Astrocyte (in vitro differentiated cells and primary cell): ENCODE measurements at regions not wholly inside any gene's neighbourhood (a gene's known extent, or its start where the extent isn't known, plus 50 kb on each side); places are given as distances from the start of the nearest gene placed in this dataset.

Experiments
- DNase-seq: peaks from one replicate; pipeline ENCODE4 v3.0.0-alpha.2; 2010; ENCODE audit warnings: low read depth
- FAIRE-seq: peaks from 2 replicates; lab custom pipeline; 2011; peaks lifted over from hg19 to GRCh38; lab: Jason Lieb, UNC
- H2AFZ ChIP-seq: 2 replicates; pipeline ENCODE4 v1.6.0; 2012; ENCODE audit warnings: low read depth, low read length, inconsistent platforms
- H3K27ac ChIP-seq: 2 replicates; pipeline ENCODE4 v1.5.1; 2011; ENCODE audit warnings: low read depth, low read length, inconsistent platforms
- H3K27me3 ChIP-seq: 2 replicates; pipeline ENCODE4 v1.6.0; 2011; ENCODE audit warnings: low read length, inconsistent platforms; ENCODE audit not compliant: insufficient read depth
- H3K36me3 ChIP-seq: 2 replicates; pipeline ENCODE4 v1.5.1; 2011; ENCODE audit warnings: low read length, inconsistent platforms; ENCODE audit not compliant: insufficient read depth
- H3K4me1 ChIP-seq: 2 replicates; pipeline ENCODE4 v1.5.1; 2011; ENCODE audit warnings: low read length, inconsistent platforms; ENCODE audit not compliant: insufficient read depth
- H3K4me2 ChIP-seq: 2 replicates; pipeline ENCODE4 v1.6.0; 2012; ENCODE audit warnings: low read length, inconsistent platforms
- H3K4me3 ChIP-seq: 2 replicates; pipeline ENCODE4 v1.5.1; 2011; ENCODE audit warnings: low read depth, mild to moderate bottlenecking, low read length, inconsistent platforms; ENCODE audit not compliant: insufficient read depth
- H3K79me2 ChIP-seq: 2 replicates; pipeline ENCODE4 v1.6.0; 2012; ENCODE audit warnings: mild to moderate bottlenecking, low read length, inconsistent platforms; ENCODE audit not compliant: insufficient read depth
- H3K9ac ChIP-seq: 2 replicates; pipeline ENCODE4 v1.6.0; 2012; ENCODE audit warnings: mild to moderate bottlenecking, low read length, inconsistent platforms
- H3K9me3 ChIP-seq: 2 replicates; pipeline ENCODE4 v1.5.1; 2012; ENCODE audit warnings: low read depth, mild to moderate bottlenecking, low read length, inconsistent platforms; ENCODE audit not compliant: insufficient read depth
- H4K20me1 ChIP-seq: 2 replicates; pipeline ENCODE4 v1.6.0; 2012; ENCODE audit warnings: low read length, inconsistent platforms; ENCODE audit not compliant: insufficient read depth
- H3K27ac Mint-ChIP-seq: one replicate; pipeline ENCODE4 v1.8.0; 2021; ENCODE audit warnings: mild to moderate bottlenecking, mixed read lengths; ENCODE audit not compliant: unreplicated experiment
- H3K27me3 Mint-ChIP-seq: one replicate; pipeline ENCODE4 v1.8.0; 2021; ENCODE audit warnings: low read depth, mixed read lengths; ENCODE audit not compliant: unreplicated experiment
- H3K36me3 Mint-ChIP-seq: one replicate; pipeline ENCODE4 v1.8.0; 2021; ENCODE audit warnings: low read depth, mixed read lengths; ENCODE audit not compliant: unreplicated experiment
- H3K4me1 Mint-ChIP-seq: one replicate; pipeline ENCODE4 v1.8.0; 2021; ENCODE audit warnings: low read depth, mixed read lengths; ENCODE audit not compliant: unreplicated experiment
- H3K4me3 Mint-ChIP-seq: one replicate; pipeline ENCODE4 v1.8.0; 2021; ENCODE audit warnings: mild to moderate bottlenecking, moderate library complexity, mixed read lengths; ENCODE audit not compliant: unreplicated experiment
- H3K9me3 Mint-ChIP-seq: one replicate; pipeline ENCODE4 v1.8.0; 2021; ENCODE audit warnings: mild to moderate bottlenecking, mixed read lengths; ENCODE audit not compliant: unreplicated experiment
- CTCF ChIP-seq: IDR thresholded peaks from 2 replicates; pipeline ENCODE4 v1.5.1; 2011; ENCODE audit warnings: low read depth, mild to moderate bottlenecking, inconsistent platforms, low read length, moderate library complexity; ENCODE audit not compliant: insufficient read depth
- EZH2 ChIP-seq: IDR thresholded peaks from 2 replicates; pipeline ENCODE4 v1.6.1; 2012; ENCODE audit warnings: mild to moderate bottlenecking, low read length, inconsistent platforms; ENCODE audit not compliant: insufficient read depth

GRCh38 chr20:53889411-53890148, 180.8 kb downstream of the BCAS1 start:
- Histone ChIP-seq H3K4me3 (no peak overlapping the region), H3K9me3 (no peaks in the 10 kb centered on the region), H3K27me3 (no peaks in the 10 kb centered on the region), H3K27ac (no peak overlapping the region), H3K36me3 (no peaks in the 10 kb centered on the region), H3K4me2 (no peak overlapping the region), H4K20me1 (no peaks in the 10 kb centered on the region), H3K9ac (no peak overlapping the region), H3K4me1 (peaks cover 16% of the 10 kb centered on the region), H3K79me2 (no peaks in the 10 kb centered on the region), H2AFZ (no peak overlapping the region)
- no peaks in the 10 kb centered on the region for H3K36me3 Mint-ChIP-seq
- no peak for DNase-seq
- FAIRE-seq = no peak
- no peaks in the 10 kb centered on the region for H3K9me3 Mint-ChIP-seq
- TF ChIP-seq CTCF (no peak), EZH2 (no peak)
- no peak overlapping the region for H3K27ac Mint-ChIP-seq
- H3K27me3 Mint-ChIP-seq = no peaks in the 10 kb centered on the region
- no peak overlapping the region for H3K4me3 Mint-ChIP-seq
- H3K4me1 Mint-ChIP-seq = peaks cover 10% of the 10 kb centered on the region

GRCh38 chr20:53888951-53889350, 181.4 kb downstream of the BCAS1 start:
- Histone ChIP-seq H3K9ac (no peak overlapping the region), H2AFZ (no peak overlapping the region), H4K20me1 (no peaks in the 10 kb centered on the region), H3K27ac (no peak overlapping the region), H3K9me3 (no peaks in the 10 kb centered on the region), H3K79me2 (no peaks in the 10 kb centered on the region), H3K27me3 (no peaks in the 10 kb centered on the region), H3K4me2 (no peak overlapping the region), H3K36me3 (no peaks in the 10 kb centered on the region), H3K4me1 (peaks cover 20% of the 10 kb centered on the region), H3K4me3 (no peak overlapping the region)
- DNase-seq (no peak), FAIRE-seq (no peak)
- H3K27me3 Mint-ChIP-seq = no peaks in the 10 kb centered on the region
- TF ChIP-seq CTCF = no peak
- no peak for TF ChIP-seq EZH2
- H3K4me1 Mint-ChIP-seq = peaks cover 14% of the 10 kb centered on the region
- H3K27ac Mint-ChIP-seq = no peak overlapping the region
- H3K36me3 Mint-ChIP-seq = no peaks in the 10 kb centered on the region
- no peaks in the 10 kb centered on the region for H3K9me3 Mint-ChIP-seq
- H3K4me3 Mint-ChIP-seq = no peak overlapping the region

GRCh38 chr20:53888510-53888909, 181.9 kb downstream of the BCAS1 start:
- Histone ChIP-seq H3K27me3 (no peaks in the 10 kb centered on the region), H3K4me1 (peaks cover 20% of the 10 kb centered on the region), H3K79me2 (no peaks in the 10 kb centered on the region), H3K9me3 (no peaks in the 10 kb centered on the region), H3K4me2 (no peak overlapping the region), H2AFZ (no peak overlapping the region), H3K36me3 (no peaks in the 10 kb centered on the region), H3K4me3 (no peak overlapping the region), H3K9ac (no peak overlapping the region), H4K20me1 (no peaks in the 10 kb centered on the region), H3K27ac (no peak overlapping the region)
- TF ChIP-seq EZH2 (no peak), CTCF (no peak)
- no peak for FAIRE-seq
- H3K36me3 Mint-ChIP-seq = no peaks in the 10 kb centered on the region
- H3K27me3 Mint-ChIP-seq = no peaks in the 10 kb centered on the region
- H3K9me3 Mint-ChIP-seq = no peaks in the 10 kb centered on the region
- no peak for DNase-seq
- no peak overlapping the region for H3K4me3 Mint-ChIP-seq
- H3K4me1 Mint-ChIP-seq = peaks cover 13% of the 10 kb centered on the region
- no peak overlapping the region for H3K27ac Mint-ChIP-seq
